ENCODE measurements at regions not wholly inside any gene's neighbourhood (a gene's known extent, or its start where the extent isn't known, plus 50 kb on each side); places are given as distances from the start of the nearest gene placed in this dataset.
A peak's percentile ranks its signal among the peaks of the same experiment; 100 is the strongest.
"Not testable (repeated sequence)": the region's sequence is repeated elsewhere in the genome, so short reads cannot be mapped to it uniquely, and the experiment has no call there.

- DNase-seq, result no peak
- intact Hi-C loops (cut with DNase I), result no loop called here
Measured at GRCh38 chr1:163914785-163915413, 593.1 kb downstream of the NUF2 start.

GRCh38 chr1:163922743-163923201, 601.0 kb downstream of the NUF2 start:
- no peak for DNase-seq
- intact Hi-C loops (cut with DNase I), result no loop called here

GRCh38 chr1:163924041-163924440, 602.3 kb downstream of the NUF2 start:
- DNase-seq, result no peak
- intact Hi-C loops (cut with DNase I), result no loop called here

GRCh38 chr1:163927493-163927892, 605.7 kb downstream of the NUF2 start:
- no peak for DNase-seq
- intact Hi-C loops (cut with DNase I), result no loop called here

- no peak for DNase-seq
- intact Hi-C loops (cut with DNase I), result no loop called here
Measured at GRCh38 chr1:163928069-163928468, 606.3 kb downstream of the NUF2 start.

- DNase-seq, result no peak
- intact Hi-C loops (cut with DNase I), result no loop called here
Measured at GRCh38 chr1:163928651-163929050, 606.9 kb downstream of the NUF2 start.

- no peak for DNase-seq
- intact Hi-C loops (cut with DNase I), result no loop called here
Measured at GRCh38 chr1:163932901-163933300, 611.1 kb downstream of the NUF2 start.

GRCh38 chr1:163933437-163933836, 611.7 kb downstream of the NUF2 start:
- intact Hi-C loops (cut with DNase I), result no loop called here
- DNase-seq, result no peak

GRCh38 chr1:163935738-163936374, 614.1 kb downstream of the NUF2 start:
- DNase-seq, result no peak
- intact Hi-C loops (cut with DNase I), result no loop called here

GRCh38 chr1:163959622-163960021, 599.4 kb upstream of the PBX1 start:
- DNase-seq, result no peak
- intact Hi-C loops (cut with DNase I), result no loop called here

GRCh38 chr1:163970151-163970550, 588.8 kb upstream of the PBX1 start:
- intact Hi-C loops (cut with DNase I), result no loop called here
- DNase-seq, result no peak

- intact Hi-C loops (cut with DNase I), result no loop called here
- peak in 41 of 42 donors; percentile 5 to 76 (median 53) for DNase-seq
Measured at GRCh38 chr1:163970699-163971098, 588.3 kb upstream of the PBX1 start.

GRCh38 chr1:163973586-163973985, 585.4 kb upstream of the PBX1 start:
- intact Hi-C loops (cut with DNase I), result no loop called here
- no peak for DNase-seq

- intact Hi-C loops (cut with DNase I), result no loop called here
- DNase-seq, result no peak
Measured at GRCh38 chr1:163974120-163974519, 584.9 kb upstream of the PBX1 start.

- no peak for DNase-seq
- intact Hi-C loops (cut with DNase I), result no loop called here
Measured at GRCh38 chr1:163980394-163980793, 578.6 kb upstream of the PBX1 start.

GRCh38 chr1:163981500-163982030, 577.4 kb upstream of the PBX1 start:
- DNase-seq, result no peak
- intact Hi-C loops (cut with DNase I), result no loop called here

GRCh38 chr1:163983097-163983496, 575.9 kb upstream of the PBX1 start:
- intact Hi-C loops (cut with DNase I), result no loop called here
- DNase-seq, result no peak

GRCh38 chr1:163985700-163986099, 573.3 kb upstream of the PBX1 start:
- no peak for DNase-seq
- intact Hi-C loops (cut with DNase I), result no loop called here

GRCh38 chr1:163999131-163999530, 559.9 kb upstream of the PBX1 start:
- no peak for DNase-seq
- intact Hi-C loops (cut with DNase I), result no loop called here

GRCh38 chr1:164006186-164006585, 552.8 kb upstream of the PBX1 start:
- intact Hi-C loops (cut with DNase I); DNase-seq: not testable (repeated sequence)

GRCh38 chr1:164006621-164007020, 552.4 kb upstream of the PBX1 start:
- intact Hi-C loops (cut with DNase I), result no loop called here

More at GRCh38 chr1:164006621-164007020, 552.4 kb upstream of the PBX1 start:
- DNase-seq, result no peak

All from head of caudate nucleus (tissue), 42 donors.